ENCODE measurements at regions not wholly inside any gene's neighbourhood (a gene's known extent, or its start where the extent isn't known, plus 50 kb on each side); places are given as distances from the start of the nearest gene placed in this dataset.
"Not testable (repeated sequence)": the region's sequence is repeated elsewhere in the genome, so short reads cannot be mapped to it uniquely, and the experiment has no call there.

GRCh38 chr4:83213640-83214039 lies 71.0 kb downstream of the COQ2 start:
- no peak for DNase-seq

DNA sequence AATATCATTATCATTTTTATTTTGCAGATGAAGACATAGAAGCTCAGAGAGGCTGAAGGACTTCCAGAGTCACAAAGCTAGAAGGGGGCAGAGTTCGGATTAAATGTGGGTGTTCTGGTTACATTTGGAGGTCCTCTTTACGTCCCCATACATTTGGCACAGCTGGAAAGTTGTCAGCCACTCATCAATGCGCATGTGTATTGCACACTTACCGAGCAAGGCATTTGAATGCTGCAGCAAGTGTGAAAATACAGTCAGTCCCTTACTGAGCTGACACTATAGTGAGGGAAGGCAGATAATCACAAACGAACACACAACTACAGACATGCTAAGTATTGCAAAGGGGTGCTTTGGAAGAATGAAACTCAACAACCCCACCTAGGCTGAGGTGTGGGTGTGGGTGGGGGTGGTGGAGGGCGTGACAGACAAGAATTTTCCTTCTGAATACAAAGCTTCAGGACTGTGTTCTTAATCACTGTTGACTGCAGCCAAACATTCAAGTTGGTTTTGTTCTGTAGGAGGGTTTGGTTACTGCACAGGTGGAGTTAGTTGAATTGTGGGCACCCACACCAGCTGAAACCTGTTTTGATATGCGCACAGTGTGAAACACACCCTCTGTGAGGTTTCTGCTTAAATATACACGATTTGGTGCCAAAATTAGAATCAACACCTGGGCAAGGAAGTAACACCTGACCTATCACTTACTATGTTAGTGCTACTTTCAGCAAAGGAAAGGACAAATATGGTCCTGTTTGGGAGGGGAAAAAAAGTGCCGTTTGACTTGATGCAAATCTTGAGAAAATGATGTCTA lies 72.4 kb downstream of the COQ2 start:
- DNase-seq = peak; percentile 10 to 72

DNA sequence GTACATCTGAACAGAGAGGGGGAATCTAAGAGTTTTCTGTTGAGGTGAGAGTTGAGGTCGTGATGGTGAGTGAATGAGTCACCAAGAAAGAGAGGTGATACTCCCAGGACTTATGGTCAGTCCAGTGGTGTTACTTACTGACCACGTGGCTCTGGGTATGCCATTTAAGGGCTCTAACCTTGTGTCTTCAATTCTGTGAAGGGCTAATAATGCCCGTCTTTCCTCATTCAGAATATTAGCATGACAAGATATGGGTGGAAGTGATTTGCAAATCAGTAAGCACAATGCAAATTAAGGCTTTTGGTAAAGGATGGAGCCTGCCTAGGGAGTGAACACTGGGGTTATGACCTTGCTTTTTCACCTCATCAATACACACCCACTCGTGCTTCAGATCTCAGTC lies 75.2 kb downstream of the COQ2 start:
- no peak for DNase-seq

- no peak for DNase-seq
Observed at GRCh38 chr4:83208371-83209365, 75.9 kb downstream of the COQ2 start.

- no peak for DNase-seq
Observed at GRCh38 chr4:83207497-83208101, 77.0 kb downstream of the COQ2 start.

GRCh38 chr4:83205760-83206159 lies 78.8 kb downstream of the COQ2 start:
- no peak for DNase-seq

DNA sequence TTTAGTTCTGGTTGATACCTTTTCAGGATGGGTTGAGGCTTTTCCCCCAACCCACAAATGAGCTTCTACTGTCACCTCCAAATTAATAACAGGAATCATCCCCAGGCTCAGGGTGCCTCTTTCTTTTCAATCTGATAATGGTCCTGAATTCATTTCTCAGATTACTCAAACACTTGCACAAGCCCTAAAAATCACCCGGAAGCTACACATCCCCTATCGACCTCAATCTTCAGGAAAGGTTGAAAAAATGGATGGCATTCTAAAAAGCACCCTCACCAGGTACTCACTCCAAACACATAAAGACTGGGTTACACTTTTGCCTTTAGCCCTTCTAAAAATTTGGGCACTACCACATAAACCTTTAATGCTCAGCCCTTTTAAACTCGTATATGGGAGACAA lies 79.9 kb downstream of the COQ2 start:
- no peak for DNase-seq

DNA sequence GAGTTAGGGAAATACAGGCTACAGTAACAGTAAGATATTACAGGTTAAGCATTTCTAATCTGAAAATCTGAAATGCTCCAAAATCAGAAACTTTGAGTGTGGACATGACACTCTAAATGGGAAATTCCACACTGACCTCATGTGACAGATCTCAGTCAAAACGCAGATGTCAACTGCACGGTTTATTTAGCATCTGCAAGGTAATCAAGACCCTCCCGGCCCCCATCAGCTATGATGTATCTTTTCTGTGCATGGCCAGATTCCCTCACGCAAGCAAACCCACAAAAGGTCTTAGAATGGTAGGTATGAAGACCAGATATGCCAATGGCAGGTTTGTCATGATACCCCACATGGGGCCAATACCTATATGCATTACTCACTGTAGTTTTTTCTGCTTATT lies 82.8 kb downstream of the COQ2 start:
- no peak for DNase-seq

GRCh38 chr4:83197555-83198235 lies 83.2 kb upstream of the PLAC8 start:
- DNase-seq = no peak

DNA sequence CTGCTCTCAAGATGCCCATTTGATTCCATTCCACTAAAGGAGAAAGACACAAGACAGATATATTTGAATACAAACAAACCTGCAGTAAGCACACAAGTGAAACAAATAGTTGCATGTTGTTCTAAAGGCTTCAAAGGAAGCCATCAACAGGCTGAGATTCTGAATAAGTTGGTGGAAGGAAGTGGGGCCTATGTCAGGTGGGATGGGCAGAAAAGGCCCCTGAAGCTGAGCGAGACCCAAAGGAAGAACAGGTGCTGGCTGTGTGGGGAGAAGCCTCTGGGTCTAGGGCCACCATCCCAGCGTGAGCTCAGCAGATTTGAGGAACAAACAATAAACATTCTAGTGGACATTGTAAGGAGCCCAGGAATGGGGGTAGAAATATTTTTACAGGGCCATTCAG lies 82.4 kb upstream of the PLAC8 start:
- DNase-seq = no peak

GRCh38 chr4:83195269-83195668 lies 80.7 kb upstream of the PLAC8 start:
- no peak for DNase-seq

GRCh38 chr4:83194588-83194987 lies 80.1 kb upstream of the PLAC8 start:
- not testable (repeated sequence) for DNase-seq

DNA sequence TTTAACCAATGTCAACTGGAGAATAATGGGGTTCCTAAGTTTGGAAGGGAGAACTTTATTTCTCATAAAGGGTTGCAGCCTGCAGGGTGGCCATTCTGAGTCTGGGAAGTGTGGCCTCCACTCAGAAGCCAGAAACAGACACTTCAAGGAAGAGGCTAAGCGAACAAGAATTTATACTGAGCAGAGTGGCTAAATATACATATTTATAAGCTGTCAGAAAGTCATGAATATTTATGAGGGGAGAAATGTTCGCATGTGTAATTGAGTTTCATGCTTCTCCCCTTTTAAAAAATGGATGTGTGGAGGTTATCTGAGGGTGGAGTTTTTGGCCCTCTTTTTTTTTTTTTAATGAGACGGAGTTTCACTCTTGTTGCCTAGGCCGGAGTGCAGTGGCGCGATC lies 78.1 kb upstream of the PLAC8 start:
- DNase-seq = no peak

GRCh38 chr4:83191026-83191425 lies 76.5 kb upstream of the PLAC8 start:
- DNase-seq = no peak

GRCh38 chr4:83189631-83190136 lies 75.2 kb upstream of the PLAC8 start:
- DNase-seq = no peak

DNA sequence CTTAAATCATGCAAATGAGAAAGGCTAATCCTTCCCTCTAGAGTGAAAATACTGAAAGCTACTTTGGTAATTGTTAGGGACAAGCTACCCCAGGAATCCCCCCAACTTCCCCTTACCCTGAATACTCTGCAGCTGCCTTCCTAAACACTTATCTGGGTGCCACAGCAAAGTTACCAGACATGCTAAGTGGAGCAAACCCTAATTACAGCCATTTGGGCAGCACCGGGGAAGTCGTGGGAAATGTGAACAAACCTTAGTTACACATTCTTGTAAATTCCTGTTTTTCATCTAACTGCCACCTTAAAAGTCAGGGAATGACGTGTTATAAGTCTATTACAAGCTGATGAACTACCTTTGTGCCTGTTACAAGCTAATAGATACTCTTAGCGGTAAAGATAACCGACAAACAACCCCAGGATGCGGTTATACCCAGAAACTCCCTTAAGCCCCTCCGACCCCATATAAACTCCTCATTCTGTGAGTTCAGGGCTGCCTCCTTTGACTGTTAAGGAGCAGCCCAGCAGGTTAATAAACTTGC lies 66.0 kb upstream of the PLAC8 start:
- DNase-seq = no peak

DNA sequence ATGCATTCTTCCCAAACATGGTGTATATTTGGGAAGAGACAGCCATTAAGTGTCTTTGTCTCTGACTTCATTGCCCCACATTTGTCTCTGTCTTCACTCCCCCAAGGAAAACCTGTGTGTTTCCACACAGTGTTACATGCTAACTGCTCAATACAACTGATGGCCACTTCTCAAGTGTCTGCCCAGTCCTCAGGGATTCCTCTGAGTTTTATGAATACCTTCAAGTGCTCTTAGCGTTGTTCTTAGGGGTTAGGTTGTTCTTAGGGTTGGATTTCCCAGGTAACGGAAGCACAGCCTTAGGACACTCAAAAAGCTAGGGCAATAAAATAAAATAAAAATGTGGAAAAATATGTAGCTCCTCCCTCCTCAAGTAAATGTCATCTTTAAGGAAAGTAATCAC lies 64.7 kb upstream of the PLAC8 start:
- DNase-seq = no peak

DNA sequence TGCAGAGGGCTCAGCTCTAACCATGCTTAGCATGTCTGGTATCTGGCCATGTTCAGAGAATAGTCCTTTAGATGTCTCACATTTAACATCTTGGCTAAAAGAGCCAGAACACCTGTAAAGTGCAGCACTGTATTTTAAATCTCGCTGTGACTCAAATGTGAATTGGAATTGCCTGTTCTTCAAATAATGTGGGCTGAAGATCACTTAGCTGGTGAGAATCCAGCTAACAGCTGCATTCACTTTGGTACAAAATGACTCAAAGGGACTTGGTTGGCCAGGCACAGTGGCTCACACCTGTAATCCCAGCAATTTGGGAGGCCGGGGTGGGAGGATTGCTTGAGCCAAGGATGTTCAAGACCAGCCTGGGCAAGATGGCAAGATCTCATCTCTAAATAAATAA lies 63.5 kb upstream of the PLAC8 start:
- no peak for DNase-seq

- no peak for DNase-seq
Observed at GRCh38 chr4:83177182-83177581, 62.7 kb upstream of the PLAC8 start.

DNA sequence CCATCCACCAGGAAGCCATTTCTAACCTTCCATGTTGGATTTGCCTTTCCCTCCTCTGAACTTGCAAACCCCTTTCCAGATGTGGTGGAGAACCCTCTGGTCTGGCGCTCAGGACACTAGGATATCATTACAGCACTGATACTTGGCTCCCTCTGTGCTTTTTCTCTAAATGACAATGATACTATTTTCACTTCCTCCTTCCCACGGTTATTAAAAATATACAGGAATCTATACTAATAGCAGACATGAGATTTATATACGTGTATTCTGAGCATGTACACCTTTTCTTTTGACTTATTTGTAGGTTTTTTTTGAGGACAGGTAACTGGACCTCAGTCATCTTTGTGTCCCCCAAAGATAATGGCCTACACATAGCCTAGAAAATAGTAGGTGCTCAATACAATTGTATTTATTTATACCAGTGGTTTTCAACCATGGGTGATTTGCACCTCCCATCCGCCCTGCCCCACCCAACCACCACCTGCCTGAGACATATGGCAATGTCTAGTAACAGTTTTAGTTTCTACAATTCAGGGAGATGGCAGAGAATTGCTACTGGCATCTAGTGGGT lies 60.4 kb upstream of the PLAC8 start:
- DNase-seq = no peak

- no peak for DNase-seq
Observed at GRCh38 chr4:83172371-83172770, 57.8 kb upstream of the PLAC8 start.

GRCh38 chr4:83171436-83172039 lies 57.0 kb upstream of the PLAC8 start:
- DNase-seq = no peak
